ENCODE measurements at regions not wholly inside any gene's neighbourhood (a gene's known extent, or its start where the extent isn't known, plus 50 kb on each side); places are given as distances from the start of the nearest gene placed in this dataset.

DNA sequence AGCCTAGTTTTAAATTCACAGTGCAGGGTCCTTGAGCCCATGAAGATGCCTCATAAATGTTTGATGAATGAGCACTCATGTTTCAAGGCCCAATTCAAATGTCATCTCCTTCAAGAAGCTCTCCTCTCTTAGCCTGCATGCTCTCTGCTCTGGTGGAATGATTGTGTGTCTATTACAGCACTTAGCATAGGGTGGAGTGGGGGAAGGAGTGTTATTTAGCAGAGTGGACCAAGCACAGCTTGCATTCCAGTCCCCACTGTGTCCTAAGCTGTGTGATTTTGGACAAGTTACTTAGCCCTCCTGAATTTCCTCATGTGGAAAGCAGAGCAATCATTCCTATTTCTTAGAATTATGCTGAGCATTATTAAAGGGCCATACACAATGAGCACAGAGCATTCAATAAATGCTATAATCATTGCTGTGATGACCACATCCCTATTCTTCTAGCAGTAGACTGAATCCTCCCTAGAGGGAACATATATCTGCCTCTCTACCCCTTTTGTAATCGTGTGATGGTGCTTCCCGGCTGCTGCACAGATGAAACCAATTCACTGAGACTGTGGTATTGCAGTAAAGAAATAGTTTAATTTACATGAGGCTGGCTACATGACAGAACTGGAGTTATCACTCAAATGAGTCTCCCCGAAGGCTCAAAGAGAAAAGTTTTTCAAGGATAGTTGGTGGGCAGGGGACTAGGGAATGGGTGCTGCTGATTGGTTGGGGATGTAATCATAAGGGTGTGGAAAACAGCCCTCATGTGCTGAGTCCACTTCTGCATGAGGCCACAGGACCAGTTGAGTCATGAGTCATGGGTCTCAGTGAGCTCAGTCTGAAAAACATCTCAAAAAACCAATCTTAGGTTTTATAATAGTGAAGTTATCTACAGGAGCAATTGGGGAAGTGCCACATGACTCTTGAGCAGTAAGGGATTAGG is 173.4 kb upstream of the NDUFV2 start:
- H3K4me2 ChIP-seq (replicated peaks; ENCODE audit: low read depth, low read length, poor library complexity, severe bottlenecking), result no peak overlapping the region
- ATAC-seq (ENCODE audit: low read depth) (no peak), DNase-seq (no peak)
- intact Hi-C loops (cut with micrococcal nuclease), result no loop called here
- no peaks in the 10 kb centered on the region for H3K36me3 ChIP-seq (replicated peaks in 1 of 2; ENCODE audit: control extremely low read depth in 1 of 2, control insufficient read depth in 1 of 2, extremely low read depth in 1 of 2, insufficient read depth in 2 of 2, low read length in 1 of 2)
- ChIA-PET CTCF (no interaction called here), POLR2A (no interaction called here)
- no peak overlapping the region for H3K9ac ChIP-seq (ENCODE audit: low read length)
- no peak overlapping the region for H2AFZ ChIP-seq (ENCODE audit: insufficient read depth, low read depth, low read length, poor library complexity, severe bottlenecking)
- H4K20me1 ChIP-seq (ENCODE audit: control insufficient read depth, insufficient read depth, low read length, poor library complexity, severe bottlenecking), result no peaks in the 10 kb centered on the region
- Mint-ChIP-seq H3K9me3 (ENCODE audit: insufficient read depth) (peaks cover 10% of the 10 kb centered on the region), H3K27me3 (no peaks in the 10 kb centered on the region), H3K4me1 (peaks cover 17% of the 10 kb centered on the region), H3K4me3 (no peak overlapping the region), H3K27ac (no peak overlapping the region)
- no peak overlapping the region for H3K4me3 ChIP-seq (ENCODE audit: control extremely low read depth in 1 of 5, extremely low read depth in 1 of 5, insufficient read depth in 1 of 5, low read depth in 2 of 5, low read length in 4 of 5)
- H3K27ac ChIP-seq (ENCODE audit: low read length in 2 of 2), result no peak overlapping the region
- H3K4me1 ChIP-seq (ENCODE audit: control insufficient read depth in 2 of 2, insufficient read depth in 2 of 2, low read length in 2 of 2), result peaks cover 12 to 13% of the 10 kb centered on the region in 2 donors
- H3K27me3 ChIP-seq (replicated peaks in 1 of 4; ENCODE audit: control extremely low read depth in 1 of 4, control insufficient read depth in 3 of 4, insufficient read depth in 4 of 4, low read length in 3 of 4), result no peaks in the 10 kb centered on the region
- H3K79me2 ChIP-seq (ENCODE audit: control insufficient read depth, insufficient read depth, low read length), result no peaks in the 10 kb centered on the region
- H3K9me3 ChIP-seq (ENCODE audit: control extremely low read depth in 1 of 3, control insufficient read depth in 2 of 3, insufficient read depth in 1 of 3, low read length in 2 of 3), result peaks cover 9 to 20% (median 12%) of the 10 kb centered on the region in 3 donors
- no peak for TF ChIP-seq EZH2 (IDR thresholded peaks at IDR 0.05; ENCODE audit: borderline replicate concordance, insufficient read depth, low read depth, low read length, poor library complexity, severe bottlenecking)
- TF ChIP-seq, protein P1, sequence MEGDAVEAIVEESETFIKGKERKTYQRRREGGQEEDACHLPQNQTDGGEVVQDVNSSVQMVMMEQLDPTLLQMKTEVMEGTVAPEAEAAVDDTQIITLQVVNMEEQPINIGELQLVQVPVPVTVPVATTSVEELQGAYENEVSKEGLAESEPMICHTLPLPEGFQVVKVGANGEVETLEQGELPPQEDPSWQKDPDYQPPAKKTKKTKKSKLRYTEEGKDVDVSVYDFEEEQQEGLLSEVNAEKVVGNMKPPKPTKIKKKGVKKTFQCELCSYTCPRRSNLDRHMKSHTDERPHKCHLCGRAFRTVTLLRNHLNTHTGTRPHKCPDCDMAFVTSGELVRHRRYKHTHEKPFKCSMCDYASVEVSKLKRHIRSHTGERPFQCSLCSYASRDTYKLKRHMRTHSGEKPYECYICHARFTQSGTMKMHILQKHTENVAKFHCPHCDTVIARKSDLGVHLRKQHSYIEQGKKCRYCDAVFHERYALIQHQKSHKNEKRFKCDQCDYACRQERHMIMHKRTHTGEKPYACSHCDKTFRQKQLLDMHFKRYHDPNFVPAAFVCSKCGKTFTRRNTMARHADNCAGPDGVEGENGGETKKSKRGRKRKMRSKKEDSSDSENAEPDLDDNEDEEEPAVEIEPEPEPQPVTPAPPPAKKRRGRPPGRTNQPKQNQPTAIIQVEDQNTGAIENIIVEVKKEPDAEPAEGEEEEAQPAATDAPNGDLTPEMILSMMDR (IDR thresholded peaks at IDR 0.05), result no peak
- 95% methylated on average over 2 of the region's 3 CpGs for whole genome bisulfite sequencing (ENCODE audit: insufficient coverage)

DNA sequence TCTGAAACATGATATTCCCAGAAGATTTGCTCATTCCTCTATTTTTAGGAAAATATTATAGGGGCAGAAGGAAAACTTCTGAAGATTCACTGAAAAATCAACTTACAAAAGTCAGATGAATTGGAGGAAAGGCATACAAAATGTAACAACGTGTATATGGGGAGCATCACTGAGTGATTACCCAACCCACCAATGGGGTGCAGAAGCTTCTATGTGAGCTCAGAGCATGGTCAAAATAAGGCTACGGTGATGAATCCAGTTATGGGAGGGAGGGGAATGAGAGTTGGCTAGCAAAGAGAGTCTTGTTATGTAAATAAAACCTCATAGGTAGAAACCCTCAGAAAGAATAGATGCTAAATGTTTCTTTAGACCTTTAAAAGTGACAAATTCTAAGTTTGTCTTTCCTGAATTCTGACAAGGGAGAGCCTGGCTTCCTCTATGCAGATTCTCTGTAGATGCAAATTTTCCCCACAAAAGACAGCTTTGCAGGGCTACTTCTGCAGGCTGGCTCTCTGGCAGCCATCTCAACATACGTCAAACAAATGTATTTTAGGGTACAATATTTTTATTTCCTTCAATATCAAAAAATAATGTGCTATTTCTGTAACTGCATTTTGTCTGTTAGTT is 171.4 kb upstream of the NDUFV2 start:
- Histone ChIP-seq H3K4me2 (replicated peaks; ENCODE audit: low read depth, low read length, poor library complexity, severe bottlenecking) (peak overlapping the region; percentile 24), H3K9ac (ENCODE audit: low read length) (no peak overlapping the region), H3K9me3 (ENCODE audit: control extremely low read depth in 1 of 3, control insufficient read depth in 2 of 3, insufficient read depth in 1 of 3, low read length in 2 of 3) (peaks cover 9 to 19% (median 10%) of the 10 kb centered on the region in 3 donors), H3K4me1 (ENCODE audit: control insufficient read depth in 2 of 2, insufficient read depth in 2 of 2, low read length in 2 of 2) (peaks cover 12 to 13% of the 10 kb centered on the region in 2 donors), H3K4me3 (ENCODE audit: control extremely low read depth in 1 of 5, extremely low read depth in 1 of 5, insufficient read depth in 1 of 5, low read depth in 2 of 5, low read length in 4 of 5) (peak overlapping the region in 1 of 5 experiments; percentile 9), H2AFZ (ENCODE audit: insufficient read depth, low read depth, low read length, poor library complexity, severe bottlenecking) (peak overlapping the region; percentile 61), H3K27ac (ENCODE audit: low read length in 2 of 2) (peak overlapping the region in 1 of 2 donors; percentile 6), H3K36me3 (replicated peaks in 1 of 2; ENCODE audit: control extremely low read depth in 1 of 2, control insufficient read depth in 1 of 2, extremely low read depth in 1 of 2, insufficient read depth in 2 of 2, low read length in 1 of 2) (no peaks in the 10 kb centered on the region), H3K27me3 (replicated peaks in 1 of 4; ENCODE audit: control extremely low read depth in 1 of 4, control insufficient read depth in 3 of 4, insufficient read depth in 4 of 4, low read length in 3 of 4) (no peaks in the 10 kb centered on the region), H3K79me2 (ENCODE audit: control insufficient read depth, insufficient read depth, low read length) (no peaks in the 10 kb centered on the region), H4K20me1 (ENCODE audit: control insufficient read depth, insufficient read depth, low read length, poor library complexity, severe bottlenecking) (no peaks in the 10 kb centered on the region)
- DNase-seq, result peak; percentile 25
- intact Hi-C loops (cut with micrococcal nuclease), result no loop called here
- peaks cover 10% of the 10 kb centered on the region for H3K9me3 Mint-ChIP-seq (ENCODE audit: insufficient read depth)
- ATAC-seq (ENCODE audit: low read depth), result peak; percentile 41
- CTCF ChIA-PET, result no interaction called here
- peak overlapping the region; percentile 3 for H3K4me3 Mint-ChIP-seq
- TF ChIP-seq EZH2 (IDR thresholded peaks at IDR 0.05; ENCODE audit: borderline replicate concordance, insufficient read depth, low read depth, low read length, poor library complexity, severe bottlenecking), result no peak
- TF ChIP-seq, protein P1 (IDR thresholded peaks at IDR 0.05), result no peak
- POLR2A ChIA-PET, result no interaction called here
- H3K27ac Mint-ChIP-seq, result no peak overlapping the region
- H3K27me3 Mint-ChIP-seq, result no peaks in the 10 kb centered on the region
- peaks cover 17% of the 10 kb centered on the region for H3K4me1 Mint-ChIP-seq
- WGBS (ENCODE audit: insufficient coverage), result no CpG with 5 or more reads among the region's 3 CpGs
